Adrenal gland (tissue), 5 donors: ENCODE measurements at regions not wholly inside any gene's neighbourhood (a gene's known extent, or its start where the extent isn't known, plus 50 kb on each side); places are given as distances from the start of the nearest gene placed in this dataset.

Experiments used
- CTCF ChIP-seq, 6 experiments: fragments of 450-650 bp in 4 of 6; fragments of 200-600 bp in 2 of 6; sonication (generic) in 1 of 6; IDR thresholded peaks; 1 replicate in 5 of 6; 2 replicates in 1 of 6; pipeline versions ENCODE4 v1.5.1 to v1.8.0; 2016 to 2021; ENCODE audit warnings: antibody characterized with exemption in 6 of 6, mild to moderate bottlenecking in 2 of 6, moderate library complexity in 1 of 6
- POLR2A ChIP-seq, 2 donors: fragments of 450-650 bp; IDR thresholded peaks; one replicate each; pipeline ENCODE4 v1.6.1; 2017; ENCODE audit warnings: antibody characterized with exemption in 2 of 2, mild to moderate bottlenecking in 2 of 2, moderate library complexity in 1 of 2
- donor health status: DM: no; HTN: no; CAD: no.

- TF ChIP-seq POLR2A (IDR thresholded peaks at IDR 0.05) (no peak), CTCF (IDR thresholded peaks at IDR 0.05) (peak; percentile 26 to 58 (median 52))
Measured at GRCh38 chr3:148459931-148460513, 237.7 kb upstream of the AGTR1 start.
